HCT116 (cell line): ENCODE measurements at regions not wholly inside any gene's neighbourhood (a gene's known extent, or its start where the extent isn't known, plus 50 kb on each side); places are given as distances from the start of the nearest gene placed in this dataset.

Experiments used
- ATAC-seq: fragments of 200-7000 bp; cut with Tn5 transposase; 2 replicates; pipeline ENCODE4 v1.9.1; 2020; ENCODE audit warnings: mild to moderate bottlenecking, moderate library complexity
- BruUV-seq: library from RNA; stranded (reverse); fragments of 400-500 nt; replicated peaks from 2 replicates; lab custom pipeline; 2021; lab: Mats Ljungman, UMichigan
- CTCF ChIA-PET: fragments of 300-600 bp; sonication (Branson Sonifier 250); formaldehyde crosslinking; loops from one replicate; lab custom pipeline; 2021; ENCODE audit warnings: antibody characterized with exemption; lab: Charles Lee
- POLR2A ChIA-PET: fragments of 300-600, 350-600 bp; sonication (Branson Sonifier 250); formaldehyde crosslinking; loops from one replicate; lab custom pipeline; 2021; ENCODE audit warnings: antibody characterized with exemption; lab: Charles Lee
- RAD21 ChIA-PET, 2 experiments: fragments of 300-600 bp; sonication (Branson Sonifier 250); formaldehyde crosslinking; loops; one replicate each; lab custom pipeline; 2023; ENCODE audit warnings: low total read pairs in 2 of 2; ENCODE audit not compliant: uncharacterized antibody in 2 of 2, unreplicated experiment in 2 of 2, low non-redundant PET in 1 of 2; lab: Charles Lee
- DNase-seq: peaks from one replicate; pipeline ENCODE4 v3.0.0-alpha.2; 2010; ENCODE audit warnings: low read depth, low spot score
- H2AFZ ChIP-seq: fragments of 200-600 bp; shearing (Covaris generic), sonication (generic); 2 replicates; pipeline ENCODE4 v1.6.1; 2017; ENCODE audit warnings: low read depth, mixed run types, mixed read lengths, antibody characterized with exemption, low read length; ENCODE audit not compliant: poor library complexity, severe bottlenecking
- H3K27ac ChIP-seq: 2 replicates; pipeline ENCODE4 v1.5.1; 2012; ENCODE audit warnings: low read depth, low read length
- H3K27me3 ChIP-seq: fragments of 200-600 bp; sonication (generic); 2 replicates; pipeline ENCODE4 v1.6.1; 2016; ENCODE audit warnings: mixed run types, low read length, mixed read lengths; ENCODE audit not compliant: insufficient read depth
- H3K36me3 ChIP-seq, 2 experiments: fragments of 200-500 bp in 1 of 2; fragments of 200-600 bp in 1 of 2; sonication (Bioruptor generic) in 1 of 2; sonication (generic) in 1 of 2; 2 replicates each; pipeline versions ENCODE4 v1.5.1 to v1.6.1; 2014 to 2016; ENCODE audit warnings: low read length in 2 of 2, inconsistent platforms in 1 of 2, mixed read lengths in 1 of 2, mixed run types in 1 of 2; ENCODE audit not compliant: insufficient read depth in 2 of 2, control insufficient read depth in 1 of 2
- H3K4me1 ChIP-seq, 2 experiments: fragments of 200-600 bp in 1 of 2; sonication (generic) in 1 of 2; 2 replicates each; pipeline versions ENCODE4 v1.5.1 to v1.6.1; 2012 to 2017; ENCODE audit warnings: low read length in 2 of 2, inconsistent platforms in 1 of 2, mild to moderate bottlenecking in 1 of 2, mixed read lengths in 1 of 2, mixed run types in 1 of 2, moderate library complexity in 1 of 2; ENCODE audit not compliant: insufficient read depth in 2 of 2, control insufficient read depth in 1 of 2
- H3K4me2 ChIP-seq: fragments of 200-600 bp; sonication (generic); 2 replicates; pipeline ENCODE4 v1.6.1; 2017; ENCODE audit warnings: mixed run types, low read length, mixed read lengths
- H3K4me3 ChIP-seq, 2 experiments: fragments of 200-600 bp in 1 of 2; sonication (generic) in 1 of 2; replicated peaks in 1 of 2; 2 replicates each; pipeline ENCODE4 v1.5.1; 2011 to 2016; ENCODE audit warnings: low read length in 2 of 2, control low read depth in 1 of 2, low read depth in 1 of 2, mild to moderate bottlenecking in 1 of 2, mixed read lengths in 1 of 2, mixed run types in 1 of 2
- H3K79me2 ChIP-seq: fragments of 200-600 bp; sonication (generic); 2 replicates; pipeline ENCODE4 v1.6.1; 2017; ENCODE audit warnings: mild to moderate bottlenecking, mixed run types, low read length, moderate library complexity, mixed read lengths; ENCODE audit not compliant: insufficient read depth
- H3K9ac ChIP-seq: fragments of 200-600 bp; sonication (generic); 2 replicates; pipeline ENCODE4 v1.6.1; 2016; ENCODE audit warnings: low read length, mixed read lengths
- H3K9me2 ChIP-seq: fragments of 200-600 bp; sonication (generic), shearing (Covaris generic); 2 replicates; pipeline ENCODE4 v1.6.1; 2017; ENCODE audit warnings: mixed run types, mild to moderate bottlenecking, moderate library complexity; ENCODE audit not compliant: insufficient read depth
- H3K9me3 ChIP-seq, 2 experiments: fragments of 200-500 bp in 1 of 2; fragments of 200-600 bp in 1 of 2; sonication (Bioruptor generic) in 1 of 2; sonication (generic) in 1 of 2; 2 replicates each; pipeline ENCODE4 v1.6.1; 2014 to 2017; ENCODE audit warnings: low read length in 2 of 2, mixed read lengths in 2 of 2, inconsistent platforms in 1 of 2, low read depth in 1 of 2, mild to moderate bottlenecking in 1 of 2, mixed run types in 1 of 2, moderate library complexity in 1 of 2; ENCODE audit not compliant: control insufficient read depth in 1 of 2, insufficient read depth in 1 of 2
- H4K20me1 ChIP-seq: fragments of 200-600 bp; sonication (generic), shearing (Covaris generic); 2 replicates; pipeline ENCODE4 v1.6.1; 2017; ENCODE audit warnings: mixed run types, mild to moderate bottlenecking, moderate library complexity; ENCODE audit not compliant: insufficient read depth
- CEBPB ChIP-seq: IDR thresholded peaks from 2 replicates; pipeline ENCODE4 v1.6.1; 2012; ENCODE audit warnings: low read depth
- CTCF ChIP-seq, 3 experiments: fragments of 200-600 bp in 1 of 3; sonication (generic) in 1 of 3; IDR thresholded peaks in 2 of 3; conservative IDR thresholded peaks in 1 of 3; 2 replicates each; pipeline ENCODE4 v1.5.1; 2012 to 2017; ENCODE audit warnings: low read depth in 2 of 3, low read length in 2 of 3, antibody characterized with exemption in 1 of 3, borderline replicate concordance in 1 of 3, control low read depth in 1 of 3, mild to moderate bottlenecking in 1 of 3, mixed read lengths in 1 of 3, mixed run types in 1 of 3, moderate library complexity in 1 of 3; ENCODE audit not compliant: insufficient read depth in 1 of 3
- EZH2 ChIP-seq: fragments of 200-600 bp; sonication (generic); IDR thresholded peaks from 2 replicates; pipeline ENCODE4 v1.6.1; 2017; ENCODE audit warnings: antibody characterized with exemption, mixed run types
- RAD21 ChIP-seq: IDR thresholded peaks from 2 replicates; pipeline ENCODE4 v1.6.1; 2012; ENCODE audit warnings: low read depth, mild to moderate bottlenecking
- REST ChIP-seq: IDR thresholded peaks from 2 replicates; pipeline ENCODE4 v1.6.1; 2012; ENCODE audit warnings: low read depth
- intact Hi-C: fragments of 100-400 bp; cut with micrococcal nuclease; formaldehyde crosslinking; loops from 2 replicates; pipeline ENCODE4 v1.10.0; 2022

GRCh38 chr2:198782734-198783133 is 675.0 kb downstream of the SATB2 start:
- DNase-seq (no peak), ATAC-seq (no peak)
- Histone ChIP-seq H3K9ac (no peak overlapping the region), H3K4me2 (no peak overlapping the region), H3K4me3 (no peak overlapping the region), H3K27ac (no peak overlapping the region), H3K9me2 (no peaks in the 10 kb centered on the region), H4K20me1 (no peaks in the 10 kb centered on the region), H3K9me3 (no peaks in the 10 kb centered on the region), H3K27me3 (0 out of 2 replicates have a peak, but pooled peaks cover 5% of the 10 kb centered on the region), H3K4me1 (no peaks in the 10 kb centered on the region), H3K36me3 (no peaks in the 10 kb centered on the region), H3K79me2 (no peaks in the 10 kb centered on the region), H2AFZ (no peak overlapping the region)
- intact Hi-C loops = no loop called here
- ChIA-PET POLR2A (no interaction called here), CTCF (no interaction called here), RAD21 (no interaction called here)
- TF ChIP-seq REST (no peak), CTCF (IDR thresholded peaks at IDR 0.05 in 2 of 3, conservative IDR thresholded peaks at IDR 0.05 in 1 of 3; ENCODE audit: borderline replicate concordance in 1 of 3, insufficient read depth in 1 of 3, low read depth in 2 of 3, low read length in 2 of 3) (no peak), RAD21 (no peak), EZH2 (no peak), CEBPB (no peak)
- BruUV-seq = no TSS peak
